Keratinocyte (primary cell): ENCODE measurements at regions not wholly inside any gene's neighbourhood (a gene's known extent, or its start where the extent isn't known, plus 50 kb on each side); places are given as distances from the start of the nearest gene placed in this dataset.

Experiments used
- CTCF ChIP-seq, 3 experiments: IDR thresholded peaks in 1 of 3; conservative IDR thresholded peaks in 1 of 3; optimal IDR thresholded peaks in 1 of 3; 2 replicates in 2 of 3; 3 replicates in 1 of 3; pipeline versions ENCODE3 to v1.5.1; 2011; ENCODE audit warnings: low read length in 3 of 3, mild to moderate bottlenecking in 3 of 3, moderate library complexity in 2 of 3, control low read depth in 1 of 3, inconsistent platforms in 1 of 3; ENCODE audit not compliant: insufficient read depth in 2 of 3; ENCODE audit errors: extremely low read depth in 1 of 3
- EZH2 ChIP-seq: IDR thresholded peaks from one replicate; pipeline ENCODE4 v1.6.1; 2012; ENCODE audit warnings: inconsistent platforms, mild to moderate bottlenecking, low read length, moderate library complexity

DNA sequence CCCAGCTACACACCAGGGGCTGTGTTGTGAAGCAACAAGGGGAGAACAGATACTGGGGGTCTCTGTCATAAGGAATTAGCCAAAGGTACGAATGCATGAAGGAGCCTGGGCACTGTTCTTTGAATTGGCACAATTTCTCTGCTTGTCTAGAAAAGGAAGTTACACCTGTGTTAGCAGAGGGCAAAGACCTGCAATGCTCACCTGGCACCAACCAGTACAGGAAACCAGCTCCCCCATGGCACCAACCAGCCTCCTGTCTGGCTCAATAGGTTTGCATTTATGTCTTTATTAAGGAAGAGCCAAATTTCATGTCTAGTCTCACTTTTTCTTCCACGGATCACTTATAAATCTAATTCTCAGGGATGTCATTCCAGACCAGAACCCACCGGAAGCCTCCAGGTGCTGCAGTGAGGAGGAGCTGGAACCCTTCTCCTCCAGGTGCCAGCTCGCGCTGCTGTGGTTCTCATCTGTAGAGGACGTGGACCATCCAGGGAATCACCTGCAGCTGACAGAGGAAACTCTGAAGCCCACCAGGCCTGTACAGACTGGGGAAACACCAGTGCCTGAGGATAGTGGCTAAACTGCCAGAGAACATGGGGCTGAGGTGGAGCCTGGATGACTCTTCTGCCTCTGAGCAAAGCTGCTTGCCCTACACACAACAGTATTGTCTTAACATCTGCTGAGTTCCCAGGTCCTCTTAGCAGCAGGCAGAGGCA is 113.4 kb upstream of the TRIM2 start:
- TF ChIP-seq CTCF (optimal IDR thresholded peaks at IDR 0.05 in 1 of 3, IDR thresholded peaks at IDR 0.05 in 1 of 3, conservative IDR thresholded peaks at IDR 0.05 in 1 of 3; ENCODE audit: extremely low read depth in 1 of 3, insufficient read depth in 2 of 3, low read length in 3 of 3) (no peak), EZH2 (no peak)
